Immature natural killer cell (primary cell): ENCODE measurements at regions not wholly inside any gene's neighbourhood (a gene's known extent, or its start where the extent isn't known, plus 50 kb on each side); places are given as distances from the start of the nearest gene placed in this dataset.

ENCODE experiments used
- DNase-seq, 3 donors: peaks; one replicate each; pipeline ENCODE4 v3.0.0; 2022; ENCODE audit warnings: mixed read lengths in 1 of 3
- H3K27ac Mint-ChIP-seq, 6 donors: one replicate each; pipeline ENCODE4 v1.8.0; 2020; ENCODE audit warnings: mixed read lengths in 6 of 6, mild to moderate bottlenecking in 5 of 6, inconsistent platforms in 4 of 6, moderate library complexity in 3 of 6
- H3K27me3 Mint-ChIP-seq, 3 donors: one replicate each; pipeline ENCODE4 v1.8.0; 2020 to 2021; ENCODE audit warnings: low read depth in 3 of 3, mild to moderate bottlenecking in 3 of 3, mixed read lengths in 3 of 3, moderate library complexity in 3 of 3, inconsistent platforms in 1 of 3
- H3K36me3 Mint-ChIP-seq, 3 donors: one replicate each; pipeline ENCODE4 v1.8.0; 2020; ENCODE audit warnings: mixed read lengths in 3 of 3, inconsistent platforms in 2 of 3, mild to moderate bottlenecking in 2 of 3
- H3K4me1 Mint-ChIP-seq, 2 donors: one replicate each; pipeline ENCODE4 v1.8.0; 2020; ENCODE audit warnings: inconsistent platforms in 2 of 2, mild to moderate bottlenecking in 2 of 2, mixed read lengths in 2 of 2, moderate library complexity in 1 of 2
- H3K4me3 Mint-ChIP-seq, 5 donors: one replicate each; pipeline ENCODE4 v1.8.0; 2020; ENCODE audit warnings: mild to moderate bottlenecking in 5 of 5, mixed read lengths in 5 of 5, inconsistent platforms in 3 of 5, moderate library complexity in 3 of 5
- H3K9me3 Mint-ChIP-seq, 6 donors: one replicate each; pipeline ENCODE4 v1.8.0; 2020; ENCODE audit warnings: mild to moderate bottlenecking in 6 of 6, mixed read lengths in 6 of 6, inconsistent platforms in 4 of 6, moderate library complexity in 3 of 6

GRCh38 chr9:21574261-21574660, 92.1 kb upstream of the IFNE start:
- Mint-ChIP-seq H3K9me3 (peaks cover 0 to 2% (median 0%) of the 10 kb centered on the region in 6 donors), H3K4me1 (peaks cover 14 to 27% of the 10 kb centered on the region in 2 donors), H3K4me3 (no peak overlapping the region), H3K27ac (no peak overlapping the region), H3K36me3 (no peaks in the 10 kb centered on the region), H3K27me3 (peaks cover 18 to 33% (median 24%) of the 10 kb centered on the region in 3 donors)
- no peak for DNase-seq

GRCh38 chr9:21576331-21577189, 94.4 kb upstream of the IFNE start:
- H3K36me3 Mint-ChIP-seq: no peaks in the 10 kb centered on the region
- H3K27me3 Mint-ChIP-seq: peaks cover 32 to 36% (median 33%) of the 10 kb centered on the region in 3 donors
- peak overlapping the region in 1 of 6 donors; percentile 21 for H3K27ac Mint-ChIP-seq
- peaks cover 21 to 43% of the 10 kb centered on the region in 2 donors for H3K4me1 Mint-ChIP-seq
- H3K4me3 Mint-ChIP-seq: no peak overlapping the region
- peak in 1 of 3 donors; percentile 23 for DNase-seq
- peaks cover 0 to 2% (median 0%) of the 10 kb centered on the region in 6 donors for H3K9me3 Mint-ChIP-seq

- Mint-ChIP-seq H3K9me3 (peaks cover 0 to 2% (median 0%) of the 10 kb centered on the region in 6 donors), H3K4me3 (peak overlapping the region; percentile 85 to 95 (median 87))
Measured at GRCh38 chr9:21579247-21579671, 97.1 kb upstream of the IFNE start.

GRCh38 chr9:21579743-21580142, 97.6 kb upstream of the IFNE start:
- peaks cover 29 to 62% of the 10 kb centered on the region in 2 donors for H3K4me1 Mint-ChIP-seq
- H3K27me3 Mint-ChIP-seq: peaks cover 32 to 37% (median 35%) of the 10 kb centered on the region in 3 donors
- H3K9me3 Mint-ChIP-seq: peaks cover 0 to 2% (median 0%) of the 10 kb centered on the region in 6 donors
- peak overlapping the region in 2 of 6 donors; percentile 45 to 87 for H3K27ac Mint-ChIP-seq
- H3K36me3 Mint-ChIP-seq: peaks cover 0 to 1% (median 0%) of the 10 kb centered on the region in 3 donors
- DNase-seq: no peak
- peak overlapping the region in 3 of 5 donors; percentile 85 to 95 (median 86) for H3K4me3 Mint-ChIP-seq

More at GRCh38 chr9:21579247-21579671, 97.1 kb upstream of the IFNE start:
- peaks cover 30 to 37% (median 32%) of the 10 kb centered on the region in 3 donors for H3K27me3 Mint-ChIP-seq
- no peaks in the 10 kb centered on the region for H3K36me3 Mint-ChIP-seq
- peaks cover 29 to 62% of the 10 kb centered on the region in 2 donors for H3K4me1 Mint-ChIP-seq
- peak; percentile 79 to 81 (median 81) for DNase-seq
- H3K27ac Mint-ChIP-seq: peak overlapping the region; percentile 66 to 92 (median 89)

GRCh38 chr9:21580636-21581378, 98.7 kb upstream of the IFNE start:
- H3K4me3 Mint-ChIP-seq: no peak overlapping the region
- H3K27me3 Mint-ChIP-seq: peaks cover 35 to 39% (median 38%) of the 10 kb centered on the region in 3 donors
- no peak overlapping the region for H3K27ac Mint-ChIP-seq
- H3K9me3 Mint-ChIP-seq: peaks cover 0 to 2% (median 0%) of the 10 kb centered on the region in 6 donors
- peaks cover 29 to 62% of the 10 kb centered on the region in 2 donors for H3K4me1 Mint-ChIP-seq
- peaks cover 0 to 7% (median 0%) of the 10 kb centered on the region in 3 donors for H3K36me3 Mint-ChIP-seq
- no peak for DNase-seq

- DNase-seq: no peak
- Mint-ChIP-seq H3K4me3 (no peak overlapping the region), H3K27ac (no peak overlapping the region), H3K36me3 (peaks cover 0 to 10% (median 3%) of the 10 kb centered on the region in 3 donors), H3K9me3 (no peaks in the 10 kb centered on the region), H3K4me1 (peaks cover 20 to 40% of the 10 kb centered on the region in 2 donors), H3K27me3 (peaks cover 22 to 32% (median 31%) of the 10 kb centered on the region in 3 donors)
Measured at GRCh38 chr9:21583628-21584377, 101.7 kb upstream of the IFNE start.

- H3K27ac Mint-ChIP-seq: no peak overlapping the region
- H3K9me3 Mint-ChIP-seq: no peaks in the 10 kb centered on the region
- no peak for DNase-seq
- H3K4me1 Mint-ChIP-seq: peaks cover 10 to 29% of the 10 kb centered on the region in 2 donors
- peaks cover 0 to 10% (median 3%) of the 10 kb centered on the region in 3 donors for H3K36me3 Mint-ChIP-seq
- no peak overlapping the region for H3K4me3 Mint-ChIP-seq
- peaks cover 15 to 25% (median 24%) of the 10 kb centered on the region in 3 donors for H3K27me3 Mint-ChIP-seq
Measured at GRCh38 chr9:21584890-21585289, 102.8 kb upstream of the IFNE start.

GRCh38 chr9:21585756-21586752, 103.9 kb upstream of the IFNE start:
- peaks cover 9 to 21% (median 16%) of the 10 kb centered on the region in 3 donors for H3K27me3 Mint-ChIP-seq
- H3K4me3 Mint-ChIP-seq: no peak overlapping the region
- H3K27ac Mint-ChIP-seq: no peak overlapping the region
- no peak for DNase-seq
- no peaks in the 10 kb centered on the region for H3K9me3 Mint-ChIP-seq
- H3K36me3 Mint-ChIP-seq: peaks cover 0 to 10% (median 3%) of the 10 kb centered on the region in 3 donors
- peaks cover 8 to 20% of the 10 kb centered on the region in 2 donors for H3K4me1 Mint-ChIP-seq

GRCh38 chr9:21589344-21590056, 107.4 kb upstream of the IFNE start:
- DNase-seq: no peak
- Mint-ChIP-seq H3K4me1 (peaks cover 0 to 11% of the 10 kb centered on the region in 2 donors), H3K9me3 (no peaks in the 10 kb centered on the region), H3K27ac (no peak overlapping the region), H3K4me3 (no peak overlapping the region), H3K36me3 (peaks cover 0 to 10% (median 3%) of the 10 kb centered on the region in 3 donors), H3K27me3 (peaks cover 9 to 31% (median 13%) of the 10 kb centered on the region in 3 donors)

- no peak for DNase-seq
- no peak overlapping the region for H3K4me3 Mint-ChIP-seq
- H3K36me3 Mint-ChIP-seq: peaks cover 0 to 7% (median 3%) of the 10 kb centered on the region in 3 donors
- H3K27ac Mint-ChIP-seq: no peak overlapping the region
- peaks cover 0 to 11% of the 10 kb centered on the region in 2 donors for H3K4me1 Mint-ChIP-seq
- no peaks in the 10 kb centered on the region for H3K9me3 Mint-ChIP-seq
- H3K27me3 Mint-ChIP-seq: peaks cover 2 to 26% (median 14%) of the 10 kb centered on the region in 3 donors
Measured at GRCh38 chr9:21590058-21590996, 108.2 kb upstream of the IFNE start.
